Keratinocyte (primary cell): ENCODE measurements at regions not wholly inside any gene's neighbourhood (a gene's known extent, or its start where the extent isn't known, plus 50 kb on each side); places are given as distances from the start of the nearest gene placed in this dataset.
"Not testable (repeated sequence)": the region's sequence is repeated elsewhere in the genome, so short reads cannot be mapped to it uniquely, and the experiment has no call there.

Experiments
- CTCF ChIP-seq, 3 experiments: IDR thresholded peaks in 1 of 3; conservative IDR thresholded peaks in 1 of 3; optimal IDR thresholded peaks in 1 of 3; 2 replicates in 2 of 3; 3 replicates in 1 of 3; pipeline versions ENCODE3 to v1.5.1; 2011; ENCODE audit warnings: low read length in 3 of 3, mild to moderate bottlenecking in 3 of 3, moderate library complexity in 2 of 3, control low read depth in 1 of 3, inconsistent platforms in 1 of 3; ENCODE audit not compliant: insufficient read depth in 2 of 3; ENCODE audit errors: extremely low read depth in 1 of 3
- EZH2 ChIP-seq: IDR thresholded peaks from one replicate; pipeline ENCODE4 v1.6.1; 2012; ENCODE audit warnings: inconsistent platforms, mild to moderate bottlenecking, low read length, moderate library complexity

- TF ChIP-seq CTCF (optimal IDR thresholded peaks at IDR 0.05 in 1 of 3, IDR thresholded peaks at IDR 0.05 in 1 of 3, conservative IDR thresholded peaks at IDR 0.05 in 1 of 3; ENCODE audit: extremely low read depth in 1 of 3, insufficient read depth in 2 of 3, low read length in 3 of 3); EZH2: not testable (repeated sequence)
Measured at GRCh38 chr2:44060286-44060685, 64.5 kb upstream of the LRPPRC start.
